Inflammatory macrophage (primary cell): ENCODE measurements at regions not wholly inside any gene's neighbourhood (a gene's known extent, or its start where the extent isn't known, plus 50 kb on each side); places are given as distances from the start of the nearest gene placed in this dataset.

Experiments used
- DNase-seq, 2 donors: peaks; one replicate each; pipeline ENCODE4 v3.0.0-alpha.2; 2020 to 2022

DNA sequence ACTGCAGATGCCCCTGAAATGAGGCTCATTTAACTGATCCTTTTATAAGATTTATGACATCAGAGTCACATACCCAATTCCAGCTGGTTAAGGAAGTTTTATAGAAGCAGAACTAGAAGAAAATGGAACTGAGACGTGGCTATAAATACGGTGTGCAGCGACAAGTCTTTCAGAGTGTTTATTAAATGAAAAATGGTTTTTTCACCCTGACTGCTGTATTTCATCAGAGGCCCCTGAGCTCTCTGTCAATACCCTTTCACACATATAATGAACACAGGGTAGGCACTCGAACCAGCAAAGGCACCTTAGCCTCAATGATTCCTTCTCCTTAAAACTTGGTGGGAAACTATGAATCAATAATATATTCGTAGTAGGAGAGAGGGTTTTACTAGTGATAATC lies 380.8 kb upstream of the ANXA10 start:
- no peak for DNase-seq

DNA sequence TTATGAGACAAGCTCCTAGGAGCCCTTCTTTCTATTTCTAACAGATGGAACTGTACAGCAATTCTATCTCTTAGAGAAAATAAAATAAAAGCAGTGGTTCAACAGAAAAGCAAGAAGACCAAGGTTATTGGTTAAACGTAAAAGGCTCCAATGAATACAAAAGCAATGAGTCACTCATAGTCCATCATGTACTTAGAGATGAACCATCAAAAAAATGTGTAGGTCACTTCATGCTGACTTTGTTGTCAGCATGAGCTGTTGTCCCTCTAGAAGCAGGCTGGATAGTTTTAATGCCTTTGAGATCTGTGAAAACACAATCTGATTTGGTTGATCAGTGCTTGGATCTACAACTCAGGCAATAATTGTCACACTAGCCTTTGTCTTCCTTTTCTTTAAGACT lies 378.6 kb upstream of the ANXA10 start:
- no peak for DNase-seq

DNA sequence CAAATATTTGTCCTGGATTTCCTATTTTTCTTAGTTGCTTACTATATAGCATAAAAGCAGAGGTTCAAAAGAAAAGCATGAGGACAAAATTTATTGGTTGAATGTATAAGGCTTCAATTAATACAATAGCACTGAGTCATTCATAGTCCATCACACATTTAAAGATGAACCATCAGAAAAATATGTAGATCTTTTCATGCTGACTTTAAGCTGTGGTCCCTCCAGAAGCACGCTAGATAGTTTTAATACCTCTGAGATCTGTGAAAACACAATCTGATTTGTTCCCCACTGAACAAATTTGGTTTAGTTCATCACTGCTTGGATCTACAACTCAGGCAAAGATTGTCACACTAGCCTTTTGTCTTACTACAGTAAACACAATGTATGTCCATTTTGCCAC lies 377.2 kb upstream of the ANXA10 start:
- no peak for DNase-seq

DNA sequence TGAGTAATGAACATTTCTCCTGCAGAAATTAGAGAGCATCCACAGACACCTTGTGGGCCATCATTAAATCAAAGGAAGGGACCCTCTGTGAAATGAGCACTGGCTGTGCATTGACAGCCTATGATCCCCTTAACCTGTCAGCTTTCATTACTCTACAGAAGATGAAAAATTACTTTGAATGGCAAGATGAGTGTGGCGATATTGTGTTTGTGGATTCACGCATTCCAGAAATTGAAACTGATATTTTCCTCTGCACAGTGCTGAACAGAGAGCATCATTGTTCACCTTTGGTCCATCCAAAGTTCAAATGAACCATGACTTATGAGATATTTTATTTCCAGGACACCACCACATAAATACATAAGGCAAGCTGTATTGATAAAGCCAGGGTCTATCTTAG lies 374.8 kb upstream of the ANXA10 start:
- DNase-seq, result no peak

DNA sequence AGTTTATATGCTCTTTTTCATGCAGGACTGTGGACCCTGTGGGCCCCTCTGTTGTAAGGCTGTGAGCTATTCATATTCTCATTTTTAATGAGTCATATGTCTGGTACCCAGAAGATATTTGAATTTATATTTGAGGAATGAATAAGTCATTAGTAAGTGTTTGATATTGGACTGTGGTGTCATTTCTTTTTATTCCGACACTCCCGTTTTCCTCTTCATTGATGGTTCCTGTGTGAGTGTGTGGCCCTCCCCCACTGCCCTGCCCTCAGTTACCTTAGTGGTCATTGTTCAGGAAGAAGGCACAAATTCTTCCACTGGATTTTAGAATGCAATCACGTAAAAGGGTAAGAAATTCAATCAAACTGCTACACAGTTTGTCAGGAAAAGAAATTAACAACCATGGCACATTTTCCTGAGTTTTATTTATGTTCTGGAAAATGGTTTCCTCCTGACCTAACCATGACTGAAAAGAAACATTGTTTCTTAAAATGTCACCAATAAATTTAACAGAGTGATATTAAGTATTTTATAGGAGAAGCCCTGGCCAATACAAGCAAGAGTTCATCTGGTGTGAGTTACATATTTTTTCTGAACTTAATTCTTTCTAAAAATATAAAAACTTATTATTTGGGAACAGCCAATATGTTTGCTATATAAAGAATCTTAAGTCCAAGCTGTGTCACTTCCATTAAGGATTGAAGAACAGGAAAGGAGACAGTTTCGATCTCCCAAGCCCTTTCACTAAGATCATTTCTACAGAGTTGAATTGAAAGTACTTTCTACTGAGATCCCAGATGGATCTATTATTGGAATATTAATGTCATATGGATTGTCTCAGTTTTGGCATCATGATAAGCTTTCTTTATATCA lies 370.5 kb upstream of the ANXA10 start:
- no peak for DNase-seq

DNA sequence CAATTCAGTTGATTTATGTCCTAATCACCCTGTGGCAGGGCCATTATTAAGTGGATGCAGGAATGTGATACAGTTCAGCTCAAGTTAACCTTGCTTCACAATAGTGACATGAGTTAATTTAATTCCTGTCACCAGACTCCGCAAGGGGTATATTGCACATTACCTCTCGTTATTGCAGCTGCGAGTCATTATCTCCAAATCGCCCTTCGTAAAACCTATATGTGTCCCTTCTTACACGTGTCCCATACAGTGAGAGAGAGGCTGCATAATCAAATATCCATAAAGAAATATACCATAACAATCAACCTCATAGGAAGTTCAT lies 369.9 kb upstream of the ANXA10 start:
- no peak for DNase-seq

DNA sequence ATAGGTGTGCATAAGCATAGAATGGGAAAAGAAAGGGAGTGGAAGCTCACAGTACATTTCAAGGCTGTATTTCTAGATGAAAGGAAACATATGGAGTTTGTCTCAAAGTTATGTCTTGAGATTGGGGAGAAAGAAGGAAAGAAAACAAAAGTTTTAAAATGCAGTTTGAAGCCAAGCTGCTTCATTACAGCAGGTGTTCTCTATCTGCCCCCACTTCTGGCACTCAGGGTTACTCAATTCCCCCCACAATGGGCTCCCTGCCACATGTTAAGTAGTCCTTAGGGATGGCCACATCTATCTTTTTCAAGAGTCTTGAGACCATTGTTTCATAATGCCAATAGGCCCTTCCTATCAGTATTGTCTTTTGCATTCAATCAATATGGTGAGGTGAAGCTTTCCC lies 367.4 kb upstream of the ANXA10 start:
- no peak for DNase-seq

DNA sequence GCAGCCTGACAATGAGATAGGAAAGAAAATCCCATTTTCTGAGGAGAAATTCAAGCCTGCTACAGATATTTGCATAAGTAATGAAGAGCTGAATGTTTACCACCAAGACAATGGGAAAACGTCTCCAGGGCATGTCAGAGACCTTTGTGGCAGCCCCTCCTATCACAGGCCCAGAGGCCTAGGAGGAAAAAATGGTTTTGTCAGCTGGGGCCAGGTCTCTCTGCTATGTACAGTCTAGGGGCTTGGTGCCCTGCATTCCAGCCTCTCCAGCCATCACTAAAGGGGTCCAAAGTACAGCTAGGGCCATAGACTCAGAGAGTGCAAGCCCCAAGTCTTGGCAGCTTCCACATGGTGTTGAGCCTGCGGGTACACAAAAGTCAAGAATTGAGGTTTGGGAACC lies 361.6 kb upstream of the ANXA10 start:
- no peak for DNase-seq

DNA sequence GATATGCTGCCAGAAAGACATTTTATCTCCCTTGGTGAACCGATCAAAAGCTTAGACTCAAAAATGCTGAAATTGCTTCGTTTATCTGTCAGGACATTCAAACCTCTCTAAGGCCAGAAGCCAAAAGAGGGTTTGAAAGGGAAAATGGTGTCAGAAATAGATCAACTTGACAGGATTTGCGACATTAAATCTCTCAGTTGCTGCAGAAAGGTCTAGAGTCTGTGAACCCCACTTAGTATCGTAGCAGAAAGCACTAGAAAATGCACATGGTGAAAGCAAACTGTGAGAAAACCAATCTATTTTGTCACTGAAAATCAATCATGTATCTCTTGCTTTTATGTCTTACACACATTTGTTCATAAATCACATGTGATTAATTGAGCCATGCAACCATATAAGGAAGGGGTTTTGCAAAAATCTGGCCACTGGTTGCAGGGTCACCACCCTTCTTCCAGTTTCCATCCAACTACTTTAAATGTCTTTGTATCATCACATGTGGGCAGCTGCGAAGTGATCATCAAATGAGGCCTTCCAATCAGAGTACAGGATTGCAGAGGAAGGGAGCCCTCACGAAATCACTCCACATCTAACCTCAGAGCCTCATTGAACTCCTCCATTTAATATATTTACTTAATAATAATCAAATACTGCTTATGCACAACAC lies 347.2 kb upstream of the ANXA10 start:
- no peak for DNase-seq

DNA sequence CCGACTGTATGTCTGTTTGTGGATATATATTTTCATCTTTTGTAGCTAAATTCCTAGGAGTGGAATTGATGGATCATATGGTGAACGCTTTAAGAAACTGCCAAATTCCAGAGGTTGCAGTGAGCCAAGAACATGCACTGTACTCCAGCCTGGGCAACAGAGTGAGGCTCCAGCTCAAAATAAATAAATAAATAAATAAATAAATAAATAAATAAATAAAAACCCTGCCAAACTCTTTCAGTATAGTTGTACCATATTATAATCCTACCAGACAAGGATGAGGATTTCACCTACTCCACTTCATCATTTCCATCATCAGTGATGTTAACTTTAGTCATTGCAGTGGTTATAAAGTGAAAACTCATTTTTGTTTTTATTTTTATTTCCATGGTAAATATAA lies 325.1 kb upstream of the ANXA10 start:
- DNase-seq, result no peak

DNA sequence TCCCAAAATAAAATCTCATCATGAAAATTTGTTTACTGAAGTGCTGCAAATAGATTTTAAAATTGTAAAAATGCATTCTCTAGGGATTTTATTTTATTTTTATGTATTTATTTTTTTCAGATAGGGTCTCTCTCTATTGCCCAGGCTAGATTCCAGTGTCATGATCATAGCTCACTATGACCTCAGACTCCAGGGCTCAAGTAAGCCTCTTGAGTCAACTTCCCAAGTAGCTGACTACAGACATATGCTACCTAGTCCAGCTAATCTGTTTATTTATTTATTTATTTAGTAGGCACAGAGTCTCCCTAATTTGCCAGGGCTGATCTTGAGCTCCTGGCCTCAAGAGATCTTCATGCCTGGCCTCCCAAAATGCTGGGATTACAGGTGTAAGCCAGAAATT lies 317.7 kb upstream of the ANXA10 start:
- no peak for DNase-seq

DNA sequence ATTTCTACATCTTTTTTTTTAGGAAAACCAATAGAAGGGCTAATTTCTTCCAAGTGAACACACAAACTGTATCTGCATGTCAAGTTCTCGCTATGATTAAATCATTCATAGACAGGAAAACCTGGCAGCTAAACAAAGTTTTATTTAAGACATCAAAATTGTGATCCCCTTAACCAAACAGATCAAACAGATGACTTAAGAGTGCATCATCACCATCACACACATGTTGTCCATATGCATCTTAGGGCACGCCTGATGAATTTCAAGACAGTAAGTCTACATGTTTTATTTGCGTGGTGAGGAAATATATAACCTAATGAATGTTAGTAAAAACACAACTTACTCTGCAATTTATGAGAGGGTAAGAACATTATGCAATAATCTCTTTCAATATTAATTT lies 317.0 kb upstream of the ANXA10 start:
- no peak for DNase-seq

DNA sequence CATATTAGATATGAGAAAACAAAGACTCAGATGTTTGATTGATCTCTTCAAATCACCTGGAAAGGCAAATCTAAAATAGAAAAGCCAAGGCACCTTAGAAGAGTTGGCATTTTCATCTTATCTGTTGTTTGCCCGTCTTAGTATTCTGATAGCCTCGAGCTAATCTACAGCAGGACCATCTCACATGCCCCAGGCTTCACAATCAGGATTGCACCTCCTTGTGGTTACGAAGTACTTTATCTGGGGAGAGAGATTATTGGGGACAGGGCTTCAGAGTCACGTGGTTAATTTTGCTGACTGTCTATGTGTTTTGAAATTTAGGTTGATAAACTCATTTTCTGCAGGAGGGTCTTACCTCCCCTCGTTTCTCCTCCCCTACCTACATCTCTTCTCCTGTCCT lies 313.1 kb upstream of the ANXA10 start:
- no peak for DNase-seq

DNA sequence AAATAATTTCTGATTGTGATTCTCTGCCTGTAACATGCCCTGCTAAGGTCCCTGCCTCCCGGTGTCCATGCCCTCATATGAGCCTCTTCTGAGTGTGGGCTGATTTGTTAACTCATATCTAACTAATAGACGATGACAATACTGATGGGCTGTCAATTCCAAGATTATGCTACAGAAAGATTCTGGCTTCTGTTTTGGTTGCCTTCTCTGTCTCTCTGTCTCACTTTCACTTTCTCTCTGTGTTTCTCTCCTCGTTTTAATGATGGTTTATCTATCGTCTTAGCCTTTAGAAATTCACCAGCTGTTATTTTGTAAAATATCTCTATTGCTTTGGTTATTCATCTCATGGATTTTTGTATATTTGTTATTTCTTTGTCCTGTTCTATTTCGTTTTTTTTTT lies 312.5 kb upstream of the ANXA10 start:
- no peak for DNase-seq

DNA sequence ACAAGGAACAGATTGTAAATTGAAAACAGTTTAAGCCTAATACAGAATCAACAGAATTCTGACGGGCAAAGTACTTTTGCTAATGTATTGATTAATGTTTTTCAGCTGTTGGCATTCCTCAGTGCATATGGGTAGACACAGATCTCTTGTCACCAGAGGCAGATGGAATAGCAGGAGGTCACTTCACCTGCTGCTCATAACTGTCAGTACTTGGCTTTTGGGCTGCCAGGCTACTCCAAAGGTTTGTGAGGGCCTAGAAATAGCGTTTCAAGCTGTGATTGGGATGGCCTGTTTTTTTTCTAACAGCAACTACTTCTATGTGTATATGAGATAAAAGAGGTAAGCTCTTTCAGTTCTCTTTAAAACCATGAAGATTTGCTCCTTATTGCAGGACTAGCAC lies 307.5 kb upstream of the ANXA10 start:
- DNase-seq, result no peak

DNA sequence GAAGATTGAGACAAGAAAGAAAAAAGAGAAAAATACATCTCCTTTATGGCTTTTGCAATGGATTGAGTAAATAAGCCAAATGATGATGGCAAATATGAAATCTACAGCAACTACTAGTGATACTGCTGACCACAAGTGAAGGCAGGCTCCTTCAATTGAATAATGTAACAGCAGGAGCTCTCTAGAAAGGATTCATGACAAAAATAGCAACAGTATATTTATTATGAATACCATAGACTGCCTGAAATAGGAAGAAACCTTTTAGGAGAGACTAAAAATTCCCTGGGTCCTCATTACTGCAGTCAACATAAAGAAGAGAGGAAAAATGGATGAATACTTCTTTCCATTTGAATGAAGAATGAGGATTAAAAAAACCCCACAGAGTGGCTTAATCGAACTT lies 306.8 kb upstream of the ANXA10 start:
- DNase-seq, result no peak

DNA sequence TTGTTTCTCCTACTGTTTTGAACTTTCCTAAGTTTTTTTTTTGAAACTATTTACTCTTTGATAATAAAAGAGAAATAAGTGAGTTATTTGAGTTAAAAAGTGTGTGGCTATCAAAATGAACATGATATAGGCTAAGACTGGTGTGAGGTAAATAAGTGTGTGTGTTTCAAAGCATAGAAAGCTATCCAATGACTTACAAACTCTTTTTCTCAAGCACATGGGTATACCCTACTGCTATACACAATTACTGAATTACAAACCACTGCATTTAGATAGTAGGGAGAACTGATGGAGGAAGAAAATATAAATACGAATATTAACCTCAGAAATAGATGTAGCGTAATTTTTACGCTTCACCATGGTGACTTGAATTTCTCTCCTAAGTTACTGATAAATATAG lies 305.8 kb upstream of the ANXA10 start:
- DNase-seq, result no peak

DNA sequence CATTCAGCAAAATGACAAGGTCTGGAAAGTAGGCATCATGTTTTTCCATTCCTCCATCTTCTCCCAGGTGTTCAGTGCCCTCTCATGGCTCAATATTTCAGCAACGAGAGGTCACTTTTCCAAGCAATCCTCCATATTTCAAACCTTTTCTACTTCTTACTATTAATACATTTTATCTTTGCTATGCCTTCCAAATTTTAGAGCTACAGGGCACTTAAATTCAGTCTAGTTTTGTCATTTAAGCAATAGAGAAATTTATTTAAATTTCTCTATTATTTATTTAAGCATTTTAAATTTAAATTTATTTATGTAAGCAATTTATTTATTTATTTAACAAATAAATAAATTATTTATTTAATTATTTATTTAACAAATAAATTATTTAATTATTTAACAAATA lies 305.1 kb upstream of the ANXA10 start:
- DNase-seq, result no peak

DNA sequence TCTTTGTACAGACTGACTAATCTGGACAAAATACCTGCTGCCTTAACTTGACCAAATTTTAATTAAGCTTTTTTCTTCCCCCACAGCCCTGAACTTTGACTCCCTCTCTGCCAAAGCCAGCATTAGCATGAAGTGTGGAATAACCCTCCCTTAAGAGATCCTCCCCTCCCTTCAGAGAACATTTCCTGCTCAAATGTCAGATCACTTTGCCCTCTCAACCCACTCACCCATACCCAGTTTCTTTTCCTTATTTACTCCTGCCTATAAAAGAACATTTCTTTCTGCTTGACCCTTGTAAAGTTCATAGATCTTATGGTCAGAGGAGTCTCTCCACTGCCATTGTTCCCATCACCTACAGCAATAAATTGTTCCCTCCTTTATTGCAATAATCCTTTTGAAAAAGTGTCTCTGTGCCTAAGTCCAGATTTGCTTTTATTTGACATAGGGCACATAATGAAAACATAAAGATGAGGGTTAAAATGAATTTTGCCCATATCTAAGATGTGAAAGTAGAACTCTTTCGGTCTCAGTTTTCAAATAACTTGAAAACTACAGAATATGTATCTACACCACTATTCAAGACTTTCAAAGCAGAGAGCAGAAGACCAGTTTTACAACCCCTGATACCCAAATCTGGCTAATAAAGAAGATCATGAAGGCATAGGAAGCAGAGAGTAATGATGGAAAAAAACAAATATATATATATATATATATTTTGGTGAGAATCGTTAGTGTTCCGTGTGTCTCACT lies 289.7 kb upstream of the ANXA10 start:
- DNase-seq, result no peak

DNA sequence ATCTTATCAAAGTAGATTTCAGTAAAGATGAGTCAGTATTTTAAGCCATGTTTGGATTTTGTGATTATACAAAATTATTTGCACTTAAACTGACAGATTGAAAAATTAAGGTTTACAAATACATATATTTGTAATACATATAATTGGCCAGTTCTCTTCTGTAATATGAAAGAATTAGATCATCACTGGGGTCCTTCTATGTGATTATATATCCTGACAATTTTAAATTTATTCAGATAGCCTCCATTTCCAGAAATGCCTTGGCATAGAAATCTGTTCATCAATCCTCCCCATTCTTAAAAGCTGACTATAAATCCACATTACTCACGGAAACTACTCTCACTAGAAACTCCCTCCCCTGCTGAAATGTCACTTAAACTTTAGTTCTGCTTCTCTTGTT lies 280.4 kb upstream of the ANXA10 start:
- DNase-seq, result no peak

DNA sequence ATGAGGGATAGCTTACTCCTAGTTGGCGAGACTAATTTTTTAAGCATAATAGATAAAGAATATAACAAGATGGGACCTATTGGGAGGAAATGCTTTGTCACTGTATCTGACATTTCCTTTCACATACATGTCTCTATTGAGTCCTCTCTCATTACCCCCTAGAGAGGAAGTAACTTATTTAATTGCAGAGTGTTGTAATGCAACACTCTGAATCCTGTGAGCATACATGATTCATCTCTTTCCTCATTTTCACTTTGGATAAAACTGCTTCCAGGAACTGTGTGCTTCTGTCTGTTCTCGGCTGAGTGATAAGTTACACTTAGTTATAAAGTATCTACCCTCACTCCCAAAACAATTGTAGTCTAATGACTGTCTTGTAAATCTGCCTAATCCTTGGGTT lies 266.1 kb upstream of the ANXA10 start:
- no peak for DNase-seq

DNA sequence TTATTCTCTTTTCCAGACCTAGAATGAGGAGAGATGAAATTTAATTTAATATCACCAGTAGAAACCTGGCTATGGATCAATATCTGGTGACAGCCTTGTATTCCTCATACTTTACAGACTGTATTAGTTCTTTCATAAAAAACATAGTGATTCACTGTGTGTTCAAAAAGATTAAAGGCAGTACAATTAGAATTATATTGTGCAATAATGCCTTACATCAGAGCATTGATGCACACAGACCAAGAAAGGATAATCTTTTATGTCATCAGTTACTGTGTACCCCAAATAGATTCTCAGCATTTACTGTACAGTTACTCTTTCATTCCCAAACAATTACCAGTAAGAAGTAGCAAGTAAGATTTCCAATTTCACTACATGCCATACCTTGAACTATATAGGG lies 260.5 kb upstream of the ANXA10 start:
- no peak for DNase-seq

DNA sequence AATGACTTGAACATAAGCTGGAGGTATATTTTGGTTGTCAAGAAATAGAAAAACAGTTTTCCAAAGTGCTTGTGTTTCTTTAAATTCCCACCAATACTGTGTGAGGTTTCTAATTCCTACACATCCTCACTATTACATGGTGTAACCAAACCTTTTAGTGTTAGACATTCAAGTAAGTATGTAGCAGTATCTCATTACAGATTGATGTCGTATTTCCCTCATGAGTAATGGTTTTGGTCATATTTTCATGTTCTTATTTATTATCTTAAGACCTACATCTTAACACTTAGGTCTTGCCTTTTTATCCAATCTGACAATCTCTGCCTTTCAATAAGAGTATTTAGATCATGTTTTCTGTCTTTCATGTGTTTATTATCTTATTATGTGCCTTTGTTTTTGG lies 253.7 kb upstream of the ANXA10 start:
- DNase-seq, result no peak

DNA sequence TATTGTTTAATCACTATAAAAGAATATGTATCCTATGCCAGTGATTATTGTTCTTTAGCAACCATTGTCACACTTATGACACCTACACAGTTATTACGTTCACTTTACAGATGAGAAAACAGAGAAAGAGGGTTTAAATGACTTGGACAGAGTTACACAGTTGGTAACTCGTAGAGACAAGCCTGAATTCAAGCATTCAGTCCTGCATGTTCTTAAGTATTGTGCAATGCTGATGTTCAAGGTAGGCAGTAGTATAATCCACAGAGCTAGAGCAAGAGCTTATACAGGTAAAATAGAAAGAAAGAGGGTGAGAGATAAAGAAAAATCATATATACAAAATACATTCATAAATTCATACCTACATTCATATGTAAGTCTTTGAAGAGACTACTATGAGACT lies 249.8 kb upstream of the ANXA10 start:
- no peak for DNase-seq
